Epithelial cell of proximal tubule (primary cell): ENCODE measurements at regions not wholly inside any gene's neighbourhood (a gene's known extent, or its start where the extent isn't known, plus 50 kb on each side); places are given as distances from the start of the nearest gene placed in this dataset.

Experiments used
- DNase-seq: peaks from one replicate; pipeline ENCODE4 v3.0.0-alpha.2; 2011; ENCODE audit warnings: low read depth
- H3K4me3 ChIP-seq: 2 replicates; pipeline ENCODE4 v1.5.1; 2011; ENCODE audit warnings: low read depth, mild to moderate bottlenecking, low read length
- TF ChIP-seq, protein P1 (sequence below): conservative IDR thresholded peaks from 2 replicates; pipeline ENCODE4 v1.5.1; 2012; ENCODE audit warnings: low read depth, mild to moderate bottlenecking, low read length

- TF ChIP-seq, protein P1, sequence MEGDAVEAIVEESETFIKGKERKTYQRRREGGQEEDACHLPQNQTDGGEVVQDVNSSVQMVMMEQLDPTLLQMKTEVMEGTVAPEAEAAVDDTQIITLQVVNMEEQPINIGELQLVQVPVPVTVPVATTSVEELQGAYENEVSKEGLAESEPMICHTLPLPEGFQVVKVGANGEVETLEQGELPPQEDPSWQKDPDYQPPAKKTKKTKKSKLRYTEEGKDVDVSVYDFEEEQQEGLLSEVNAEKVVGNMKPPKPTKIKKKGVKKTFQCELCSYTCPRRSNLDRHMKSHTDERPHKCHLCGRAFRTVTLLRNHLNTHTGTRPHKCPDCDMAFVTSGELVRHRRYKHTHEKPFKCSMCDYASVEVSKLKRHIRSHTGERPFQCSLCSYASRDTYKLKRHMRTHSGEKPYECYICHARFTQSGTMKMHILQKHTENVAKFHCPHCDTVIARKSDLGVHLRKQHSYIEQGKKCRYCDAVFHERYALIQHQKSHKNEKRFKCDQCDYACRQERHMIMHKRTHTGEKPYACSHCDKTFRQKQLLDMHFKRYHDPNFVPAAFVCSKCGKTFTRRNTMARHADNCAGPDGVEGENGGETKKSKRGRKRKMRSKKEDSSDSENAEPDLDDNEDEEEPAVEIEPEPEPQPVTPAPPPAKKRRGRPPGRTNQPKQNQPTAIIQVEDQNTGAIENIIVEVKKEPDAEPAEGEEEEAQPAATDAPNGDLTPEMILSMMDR = no peak
- DNase-seq = no peak
Observed at GRCh38 chr12:58138424-58138823, 197.1 kb downstream of the ATP23 start.

DNA sequence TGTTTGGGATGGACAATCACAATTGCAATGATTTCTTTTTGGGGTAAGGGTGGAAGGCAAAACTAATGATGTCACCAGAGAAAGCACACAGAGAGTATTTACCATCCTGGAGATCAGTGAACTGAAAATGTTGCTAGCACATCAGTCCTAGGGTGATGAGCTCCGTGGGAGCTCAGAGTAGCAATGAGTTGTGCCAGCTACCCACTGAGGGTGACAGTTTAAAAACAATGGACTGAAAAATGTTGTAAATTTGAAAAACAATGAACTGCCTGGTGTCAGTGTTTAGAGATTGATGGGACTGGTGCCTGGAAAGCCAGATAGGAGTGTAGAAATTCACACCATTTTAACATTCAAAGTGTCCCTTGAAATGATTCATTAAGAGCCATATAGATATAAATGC, 198.5 kb downstream of the ATP23 start:
- TF ChIP-seq, protein P1 = no peak
- DNase-seq = no peak
- H3K4me3 ChIP-seq = no peak overlapping the region

More at GRCh38 chr12:58138424-58138823, 197.1 kb downstream of the ATP23 start:
- no peak overlapping the region for H3K4me3 ChIP-seq

GRCh38 chr12:58140395-58140794, 199.0 kb downstream of the ATP23 start:
- TF ChIP-seq, protein P1 = no peak
- no peak overlapping the region for H3K4me3 ChIP-seq
- no peak for DNase-seq

DNA sequence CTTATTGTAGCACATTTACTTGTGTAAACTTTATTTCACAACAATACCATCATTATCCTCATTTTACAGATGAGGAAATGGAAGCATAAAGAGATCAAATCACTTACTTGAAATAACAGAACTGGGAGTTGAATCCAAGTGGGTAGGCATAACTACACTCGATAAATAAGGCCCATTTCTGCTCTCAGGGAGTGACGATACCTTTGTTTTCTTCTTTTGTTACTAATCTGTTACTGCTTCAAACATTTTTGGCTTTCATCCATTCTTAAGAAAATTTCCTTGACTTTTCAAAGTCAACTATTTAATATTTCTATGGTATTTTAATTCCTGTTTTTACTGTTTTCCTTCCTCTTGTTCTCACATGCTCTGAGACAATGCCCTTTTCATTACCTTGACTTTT, 201.6 kb downstream of the ATP23 start:
- no peak for DNase-seq
- TF ChIP-seq, protein P1 = no peak
- H3K4me3 ChIP-seq = no peak overlapping the region

DNA sequence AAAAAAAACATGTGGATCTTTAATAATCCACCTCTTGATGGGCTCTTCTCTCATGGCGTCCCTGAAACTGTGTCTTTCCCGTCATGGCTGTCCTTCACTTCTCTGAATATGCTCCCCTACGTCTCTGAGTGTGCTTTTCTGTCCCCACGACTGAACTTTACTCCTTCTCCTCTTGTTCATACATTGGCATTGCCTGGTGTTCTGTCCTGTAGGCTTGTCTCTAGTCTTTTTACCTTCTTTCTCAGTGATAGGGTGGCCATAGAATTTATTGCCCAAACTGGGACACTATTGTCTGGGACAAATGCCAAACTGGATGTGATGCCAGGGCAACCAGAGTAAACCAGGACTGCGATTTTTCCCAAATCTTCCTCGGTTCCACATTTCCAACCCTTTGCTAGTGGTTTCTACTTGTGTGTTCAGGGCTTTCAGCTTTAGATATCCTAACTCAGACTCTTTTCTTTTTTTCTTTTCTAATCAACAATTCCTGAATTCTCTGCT, 202.2 kb downstream of the ATP23 start:
- H3K4me3 ChIP-seq = no peak overlapping the region
- TF ChIP-seq, protein P1 = no peak
- DNase-seq = no peak

- TF ChIP-seq, protein P1 = no peak
- DNase-seq = peak; percentile 39
- H3K4me3 ChIP-seq = no peak overlapping the region
Observed at GRCh38 chr12:58148405-58148804, 207.0 kb downstream of the ATP23 start.

GRCh38 chr12:58148976-58149375, 207.6 kb downstream of the ATP23 start:
- TF ChIP-seq, protein P1 = no peak
- no peak for DNase-seq
- no peak overlapping the region for H3K4me3 ChIP-seq
